ENCODE measurements at regions not wholly inside any gene's neighbourhood (a gene's known extent, or its start where the extent isn't known, plus 50 kb on each side); places are given as distances from the start of the nearest gene placed in this dataset.
"Not testable (repeated sequence)": the region's sequence is repeated elsewhere in the genome, so short reads cannot be mapped to it uniquely, and the experiment has no call there.

DNA sequence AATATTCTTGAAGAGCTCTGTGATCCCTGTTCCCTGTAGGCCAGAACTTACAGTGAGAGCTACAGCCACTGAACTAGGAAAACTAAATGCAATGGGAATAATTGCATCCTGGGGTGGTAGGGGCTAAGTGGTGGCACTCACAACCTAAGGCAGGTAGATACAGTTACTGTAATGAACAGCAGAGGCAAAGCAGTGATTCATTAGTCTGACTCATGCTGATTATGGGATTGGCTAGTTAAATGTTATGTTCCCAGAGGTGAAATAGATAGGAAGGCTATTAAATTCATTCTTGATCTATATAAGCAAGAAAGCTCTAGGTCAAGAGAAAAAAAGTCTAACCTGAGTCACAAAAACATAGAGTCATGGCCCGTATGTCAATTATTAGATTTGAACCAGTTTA lies 173.1 kb upstream of the MALRD1 start:
- no peak for DNase-seq

DNA sequence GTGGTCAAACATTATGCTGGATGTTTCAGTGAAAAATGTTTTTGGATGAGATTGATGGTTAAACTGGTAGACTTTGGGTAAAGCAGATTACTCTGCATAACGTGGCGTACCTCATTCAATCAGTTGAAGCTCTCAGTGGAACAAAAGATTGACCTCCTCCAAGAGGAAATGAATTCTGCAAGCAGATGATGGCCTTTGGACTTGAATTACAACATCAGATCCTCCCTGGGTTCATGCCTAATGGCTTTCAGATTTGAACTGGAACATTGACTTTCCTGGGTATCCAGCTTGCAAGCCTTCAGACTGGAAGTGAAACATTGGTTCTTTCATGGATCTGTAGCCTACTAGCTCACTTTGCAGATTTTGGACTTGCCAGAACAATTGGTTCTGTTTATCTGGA lies 169.3 kb upstream of the MALRD1 start:
- DNase-seq = no peak

DNA sequence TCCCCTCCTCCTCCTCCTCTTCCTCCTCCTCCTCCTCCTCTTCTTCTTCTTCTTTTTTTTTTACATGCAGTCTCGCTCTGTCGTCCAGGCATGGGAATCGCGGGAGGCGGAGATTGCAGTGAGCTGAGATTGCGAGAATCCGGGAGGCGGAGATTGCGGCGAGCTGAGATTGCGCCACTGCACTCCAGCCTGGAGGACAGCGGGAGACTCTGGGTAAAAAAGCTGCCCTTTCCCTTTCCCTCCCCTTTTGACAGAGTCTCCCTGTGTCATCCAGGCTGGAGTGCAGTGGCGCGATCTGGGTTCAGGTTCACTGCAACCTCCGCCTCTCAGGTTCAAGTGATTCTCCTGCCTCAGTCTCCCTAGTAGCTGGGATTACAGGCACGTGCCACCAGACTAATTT lies 168.1 kb upstream of the MALRD1 start:
- DNase-seq = no peak

DNA sequence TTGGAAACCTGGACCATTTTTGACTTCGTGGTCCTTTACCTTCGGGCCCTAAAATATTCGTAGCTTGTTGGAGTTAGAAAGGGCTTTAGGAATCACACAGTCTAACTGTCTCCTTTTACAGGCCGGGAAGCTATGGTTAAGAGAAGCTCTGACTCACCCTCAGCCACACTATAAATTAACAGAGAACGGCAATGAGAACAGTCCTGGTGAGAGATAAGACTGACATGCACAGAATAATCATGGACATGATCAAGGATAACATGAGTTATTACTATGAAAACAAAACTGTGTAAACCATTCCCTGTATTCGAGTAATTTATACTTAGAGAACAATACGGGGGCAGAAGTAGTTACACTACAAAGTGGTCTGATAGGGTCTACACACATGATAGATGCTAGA lies 162.5 kb upstream of the MALRD1 start:
- DNase-seq = no peak

DNA sequence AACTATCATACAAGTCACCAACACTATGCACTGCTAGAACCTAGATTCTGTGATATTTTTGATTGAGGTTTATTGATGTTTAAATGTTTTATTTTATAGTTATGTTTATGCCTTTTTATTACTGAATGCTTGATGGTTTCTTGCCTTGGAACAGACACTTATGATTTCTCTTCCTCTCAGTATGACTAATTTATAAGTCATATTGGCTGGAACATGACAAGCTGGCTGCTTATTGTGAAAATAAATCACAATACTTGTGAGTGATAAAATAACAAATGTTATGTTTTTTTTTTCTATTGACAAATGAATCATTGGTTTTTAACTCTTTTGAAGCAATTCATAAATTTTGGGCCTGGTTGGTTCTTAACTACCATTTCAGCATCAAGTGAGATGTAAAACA lies 142.0 kb upstream of the MALRD1 start:
- no peak for DNase-seq

DNA sequence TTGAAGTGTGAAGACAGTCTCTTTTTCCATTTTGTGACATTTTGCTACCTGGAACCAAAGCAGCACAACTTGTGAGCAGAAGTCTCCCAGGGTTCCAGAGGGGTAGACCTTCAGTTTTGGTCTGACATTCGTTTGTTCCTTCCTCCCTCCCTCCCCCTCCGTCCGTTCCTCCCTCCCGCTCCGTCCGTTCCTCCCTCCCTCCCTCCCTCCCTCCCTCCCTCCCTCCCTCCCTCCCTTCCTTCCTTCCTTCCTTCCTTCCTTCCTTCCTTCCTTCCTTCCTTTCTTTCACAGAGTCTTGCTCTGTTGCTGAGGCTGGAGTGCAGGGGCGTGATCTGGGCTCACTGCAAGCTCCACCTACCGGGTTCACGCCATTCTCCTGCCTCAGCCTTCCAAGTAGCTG lies 131.2 kb upstream of the MALRD1 start:
- DNase-seq = not testable (repeated sequence)

DNA sequence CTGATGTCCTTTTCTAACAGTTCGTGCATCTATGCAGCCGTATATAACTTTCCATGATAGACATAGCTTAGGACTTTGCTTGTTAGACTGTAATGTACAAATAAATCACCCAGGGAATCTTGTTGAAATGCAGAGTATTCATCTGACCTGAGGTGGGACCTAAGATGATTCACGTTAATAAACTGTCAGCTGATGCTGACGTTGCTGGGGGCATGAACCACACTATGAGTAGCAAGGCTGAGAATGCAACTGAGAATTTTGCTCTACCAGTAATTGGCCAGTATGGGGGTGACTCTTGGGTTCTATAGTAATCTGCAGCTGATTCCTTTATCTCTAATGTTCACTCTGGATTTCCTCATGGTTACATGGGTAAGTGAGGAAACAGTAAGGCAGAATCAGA lies 130.1 kb upstream of the MALRD1 start:
- no peak for DNase-seq

DNA sequence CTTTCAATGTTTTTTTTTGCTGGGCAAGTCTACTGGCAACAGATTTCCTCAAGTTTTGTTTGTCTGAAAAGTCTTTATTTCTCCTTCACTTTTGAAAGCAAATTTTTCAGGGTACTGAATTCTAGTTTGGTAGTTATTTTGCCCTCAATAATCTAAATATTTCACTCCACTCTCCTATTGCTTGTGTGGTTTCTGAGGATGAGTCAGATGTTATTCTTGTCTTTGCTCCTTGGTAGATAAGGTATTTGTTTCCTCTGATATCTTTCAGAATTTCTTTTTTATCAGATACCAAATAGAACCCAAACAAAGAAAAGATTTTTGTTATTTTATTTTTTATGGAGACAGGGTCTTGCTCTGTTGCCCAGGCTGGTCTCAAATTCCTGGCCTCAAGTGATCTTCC lies 99.2 kb upstream of the MALRD1 start:
- no peak for DNase-seq

DNA sequence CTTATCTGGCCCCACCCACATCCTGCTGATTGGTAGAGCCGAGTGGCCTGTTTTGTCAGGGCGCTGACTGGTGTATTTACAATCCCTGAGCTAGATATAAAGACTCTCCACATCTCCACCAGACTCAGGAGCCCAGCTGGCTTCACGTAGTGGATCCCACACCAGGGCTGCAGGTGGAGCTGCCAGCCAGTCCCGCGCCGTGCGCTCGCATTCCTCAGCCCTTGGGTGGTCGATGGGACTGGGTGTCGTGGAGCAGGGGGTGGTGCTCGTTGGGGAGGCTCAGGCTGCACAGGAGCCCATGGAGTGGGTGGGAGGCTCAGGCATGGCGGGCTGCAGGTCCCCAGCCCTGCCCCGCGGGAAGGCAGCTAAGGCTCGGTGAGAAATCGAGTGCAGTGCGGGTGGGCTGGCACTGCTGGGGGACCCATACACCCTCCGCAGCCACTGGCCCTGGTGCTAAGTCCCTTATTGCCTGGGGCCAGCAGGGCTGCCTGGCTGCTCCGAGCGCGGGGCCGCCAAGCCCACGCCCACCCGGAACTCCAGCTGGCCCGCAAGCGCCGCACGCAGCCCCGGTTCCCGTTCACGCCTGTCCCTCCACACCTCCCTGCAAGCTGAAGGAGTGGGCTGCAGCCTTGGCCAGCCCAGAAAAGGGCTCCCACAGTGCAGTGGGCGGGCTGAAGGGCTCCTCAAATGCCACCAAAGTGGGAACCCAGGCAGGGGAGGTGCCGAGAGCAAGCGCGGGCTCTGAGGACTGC lies 97.4 kb upstream of the MALRD1 start:
- not testable (repeated sequence) for DNase-seq

DNA sequence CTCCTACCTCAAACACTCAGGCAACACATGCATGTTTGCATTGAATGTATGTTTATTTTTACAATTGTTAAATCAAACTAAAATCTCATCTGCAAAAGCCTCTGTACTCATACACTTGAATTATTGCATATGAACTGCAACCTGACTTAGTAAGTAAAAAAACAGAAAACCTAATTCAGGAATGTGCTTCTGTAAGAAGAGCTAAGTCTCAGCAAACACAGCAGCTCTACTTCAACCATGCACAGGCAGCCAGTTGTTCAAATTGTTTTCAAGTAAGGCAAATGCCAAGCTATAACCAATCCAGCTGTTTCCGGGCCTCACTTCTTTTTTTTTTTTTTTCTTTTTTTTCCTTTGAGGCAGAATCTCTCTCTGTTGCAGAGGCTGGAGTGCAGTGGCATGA lies 93.5 kb upstream of the MALRD1 start:
- DNase-seq = peak; percentile 9

DNA sequence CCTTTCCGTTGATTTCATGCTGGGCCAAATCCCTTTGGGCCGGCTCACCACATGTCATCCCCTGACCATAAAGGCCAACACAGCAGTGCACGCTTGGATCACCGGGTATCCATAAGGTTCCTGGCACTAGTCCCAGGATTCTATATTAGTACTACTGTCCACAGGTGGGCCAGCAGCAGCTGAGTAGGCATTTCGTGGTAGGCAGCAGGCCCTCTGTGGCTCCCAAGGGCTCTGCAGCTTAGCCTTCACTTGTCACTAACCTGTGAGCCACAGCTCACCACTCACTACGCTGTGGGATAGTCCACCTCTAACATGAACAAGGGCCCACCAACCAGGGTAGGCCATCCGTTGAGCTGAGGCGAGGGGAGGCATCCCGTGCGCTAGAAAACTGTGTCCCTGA lies 89.2 kb upstream of the MALRD1 start:
- no peak for DNase-seq

DNA sequence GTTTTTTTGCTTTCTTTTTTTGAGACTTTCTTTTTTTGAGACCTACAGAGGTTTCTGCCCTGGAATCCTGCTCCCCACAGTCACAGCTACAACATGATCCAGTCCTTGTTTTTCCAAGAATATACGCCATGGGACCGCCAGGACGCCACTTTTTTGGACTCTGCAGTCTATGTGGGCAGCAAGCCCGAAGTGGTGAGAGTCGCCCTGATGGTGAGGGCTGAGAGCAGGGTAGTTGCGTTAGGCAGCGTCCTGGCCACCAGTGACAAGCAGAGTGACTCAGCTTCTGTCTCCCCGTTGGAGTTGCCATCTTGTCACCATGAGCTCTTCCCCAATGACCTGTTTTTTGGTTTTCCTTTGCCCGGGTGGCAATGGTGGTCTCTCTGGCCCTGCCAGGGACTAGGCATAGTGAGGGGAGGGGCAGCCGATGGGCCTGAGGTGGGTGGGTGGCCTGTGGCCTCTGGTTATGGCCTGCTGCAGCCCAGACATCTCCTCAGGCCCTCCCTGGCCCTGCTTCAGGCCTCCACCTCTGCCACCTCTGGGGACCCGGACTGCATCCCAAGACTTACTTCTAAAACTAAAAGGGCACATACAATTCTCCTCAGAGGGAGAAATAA lies 88.0 kb upstream of the MALRD1 start:
- no peak for DNase-seq

DNA sequence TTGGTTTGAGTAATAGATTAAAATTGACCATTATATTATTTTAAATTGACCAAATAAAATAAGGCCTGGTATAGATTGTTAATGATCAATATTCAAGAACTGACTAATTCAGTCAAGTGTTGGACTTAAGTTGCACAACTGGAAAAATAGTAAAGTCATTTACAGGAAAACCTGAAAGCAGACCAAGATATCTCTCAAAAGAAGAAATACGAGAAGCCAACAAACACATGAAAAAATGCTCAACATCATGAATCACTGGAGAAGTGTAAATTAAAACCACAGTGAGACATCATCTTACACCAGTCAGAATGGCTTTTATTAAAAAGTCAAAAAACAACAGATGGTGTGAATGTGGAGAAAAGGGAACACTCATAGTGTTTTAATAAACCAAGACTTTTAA lies 80.4 kb upstream of the MALRD1 start:
- peak; percentile 32 for DNase-seq

DNA sequence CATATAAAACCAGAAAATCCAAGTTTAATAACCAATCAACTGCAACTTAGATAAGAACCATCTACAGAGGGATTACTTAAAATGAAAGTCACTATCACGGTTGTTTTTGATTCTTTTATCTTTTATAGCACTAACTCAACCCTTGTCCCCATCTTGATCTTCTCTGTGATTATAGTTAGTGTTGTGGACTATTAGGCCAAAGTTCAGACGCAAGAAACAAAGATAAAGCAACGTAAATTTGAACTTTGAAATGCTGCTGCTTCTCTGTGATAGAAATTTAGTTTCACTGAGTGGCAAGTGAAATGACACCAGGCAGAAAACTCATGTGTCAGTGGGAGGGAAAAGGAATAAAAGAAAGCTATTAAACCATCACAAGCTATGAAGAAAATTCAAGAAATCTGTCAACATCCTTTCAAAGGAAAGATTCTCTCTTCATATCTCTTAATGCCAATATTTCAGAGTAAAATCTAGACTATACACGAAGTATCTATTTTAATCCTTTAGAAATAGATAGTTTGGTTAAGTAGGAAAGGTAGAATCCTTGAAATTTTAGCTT lies 71.8 kb upstream of the MALRD1 start:
- DNase-seq = no peak

DNA sequence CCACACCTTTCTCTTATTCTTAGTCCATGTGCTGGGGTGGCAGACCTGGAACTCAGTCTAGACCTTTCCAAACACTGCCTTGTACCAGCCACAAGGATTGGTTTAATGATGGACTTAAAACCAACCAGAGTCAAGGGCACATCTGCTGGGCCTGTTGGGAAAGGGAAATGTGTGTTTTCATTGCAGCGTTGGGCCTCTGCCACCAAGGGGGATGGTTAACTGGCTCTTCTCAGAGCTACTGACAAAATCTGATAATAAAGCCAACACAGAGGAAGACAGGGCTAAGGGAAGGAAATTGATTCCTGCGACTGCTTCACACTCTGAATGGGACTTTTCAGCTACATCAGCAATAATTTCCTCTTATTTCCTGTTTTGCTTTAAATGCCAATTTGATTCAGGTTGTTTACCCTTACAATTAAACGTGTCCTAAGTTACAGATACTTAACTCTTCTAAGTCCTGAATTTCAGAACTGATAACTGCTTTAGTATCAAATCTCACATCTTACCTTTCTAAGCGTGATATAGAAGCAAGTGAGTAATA lies 68.4 kb upstream of the MALRD1 start:
- DNase-seq = no peak

DNA sequence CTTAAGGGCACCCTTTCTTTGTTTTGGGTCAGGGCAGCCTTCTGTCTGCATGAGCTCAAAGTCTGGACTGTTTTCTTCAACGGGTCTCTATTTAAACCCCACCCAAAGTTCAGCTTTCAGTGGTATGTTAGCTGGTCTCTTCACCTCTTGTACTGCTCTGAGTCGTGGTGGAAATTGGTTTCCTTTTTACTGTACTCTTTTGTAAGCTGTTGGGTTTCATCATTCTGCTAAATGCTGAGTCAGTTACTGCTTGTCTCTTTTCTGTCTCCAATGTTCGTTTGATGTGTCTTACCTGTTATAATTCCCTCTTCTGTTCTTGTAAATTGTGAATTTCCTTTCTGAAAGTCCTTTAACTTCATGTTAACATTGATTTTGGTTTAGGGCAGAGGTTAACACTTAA lies 64.1 kb upstream of the MALRD1 start:
- DNase-seq = no peak

DNA sequence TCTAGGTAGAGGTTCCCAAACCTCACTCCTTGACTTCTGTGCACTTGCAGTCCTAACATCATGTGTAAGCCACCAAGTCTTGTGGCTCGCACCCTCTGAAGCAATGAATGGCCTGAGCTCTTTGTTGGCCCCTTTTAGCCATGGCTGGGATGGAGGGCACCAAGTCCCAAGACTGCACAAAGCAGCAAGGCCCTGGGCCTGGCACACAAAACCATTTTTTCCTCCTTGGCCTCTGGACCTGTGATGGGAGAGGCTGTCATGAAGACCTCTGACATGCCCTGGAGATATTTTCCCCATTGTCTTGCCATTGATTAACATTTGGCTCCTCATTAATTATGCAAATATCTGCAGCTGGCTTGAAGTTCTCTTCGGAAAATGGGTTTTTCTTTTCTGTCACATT lies 60.3 kb upstream of the MALRD1 start:
- no peak for DNase-seq
